GM18867 (cell line): ENCODE measurements at regions not wholly inside any gene's neighbourhood (a gene's known extent, or its start where the extent isn't known, plus 50 kb on each side); places are given as distances from the start of the nearest gene placed in this dataset.
"Not testable (repeated sequence)": the region's sequence is repeated elsewhere in the genome, so short reads cannot be mapped to it uniquely, and the experiment has no call there.

ENCODE experiments used
- ATAC-seq: cut with Tn5 transposase; IDR thresholded peaks from one replicate; pipeline ENCODE4 v1.9.1; 2021; ENCODE audit warnings: mild to moderate bottlenecking, moderate library complexity; ENCODE audit not compliant: unreplicated experiment

- ATAC-seq = no peak
Measured at GRCh38 chr4:24369507-24370029, 214.8 kb downstream of the DHX15 start.

GRCh38 chr4:24368801-24369200 is 215.6 kb downstream of the DHX15 start:
- no peak for ATAC-seq

GRCh38 chr4:24364852-24365251 is 219.5 kb downstream of the DHX15 start:
- ATAC-seq = no peak

- no peak for ATAC-seq
Measured at GRCh38 chr4:24364249-24364648, 220.1 kb downstream of the DHX15 start.

- ATAC-seq = no peak
Measured at GRCh38 chr4:24363751-24364150, 220.6 kb downstream of the DHX15 start.

GRCh38 chr4:24352112-24352511 is 232.2 kb downstream of the DHX15 start:
- ATAC-seq = no peak

- not testable (repeated sequence) for ATAC-seq
Measured at GRCh38 chr4:24349168-24349996, 235.0 kb downstream of the DHX15 start.

- no peak for ATAC-seq
Measured at GRCh38 chr4:24339260-24339659, 245.1 kb downstream of the DHX15 start.

- no peak for ATAC-seq
Measured at GRCh38 chr4:24337451-24338190, 246.7 kb downstream of the DHX15 start.

GRCh38 chr4:24335616-24336015 is 248.7 kb downstream of the DHX15 start:
- ATAC-seq = no peak

- ATAC-seq = no peak
Measured at GRCh38 chr4:24334906-24335305, 249.4 kb downstream of the DHX15 start.

GRCh38 chr4:24330573-24330972 is 253.8 kb downstream of the DHX15 start:
- ATAC-seq = no peak

- no peak for ATAC-seq
Measured at GRCh38 chr4:24330172-24330571, 254.2 kb downstream of the DHX15 start.

- ATAC-seq = no peak
Measured at GRCh38 chr4:24328711-24329110, 255.6 kb downstream of the DHX15 start.

GRCh38 chr4:24328310-24328709 is 256.0 kb downstream of the DHX15 start:
- no peak for ATAC-seq

GRCh38 chr4:24322995-24323394 is 261.4 kb downstream of the DHX15 start:
- no peak for ATAC-seq

- ATAC-seq = no peak
Measured at GRCh38 chr4:24322511-24322910, 261.8 kb downstream of the DHX15 start.

- ATAC-seq = no peak
Measured at GRCh38 chr4:24321616-24322015, 262.7 kb downstream of the DHX15 start.

GRCh38 chr4:24321131-24321530 is 263.2 kb downstream of the DHX15 start:
- no peak for ATAC-seq

GRCh38 chr4:24319387-24319786 is 265.0 kb downstream of the DHX15 start:
- no peak for ATAC-seq

- no peak for ATAC-seq
Measured at GRCh38 chr4:24315056-24315455, 269.3 kb downstream of the DHX15 start.
